GM12865 (cell line): ENCODE measurements at regions not wholly inside any gene's neighbourhood (a gene's known extent, or its start where the extent isn't known, plus 50 kb on each side); places are given as distances from the start of the nearest gene placed in this dataset.

Source experiments
- DNase-seq: peaks from one replicate; pipeline ENCODE4 v3.0.0; 2010; ENCODE audit warnings: low read depth
- H3K4me3 ChIP-seq: 2 replicates; pipeline ENCODE4 v1.5.1; 2011; ENCODE audit warnings: mild to moderate bottlenecking, low read depth, low read length, control low read depth
- CTCF ChIP-seq: IDR thresholded peaks from 2 replicates; pipeline ENCODE4 v1.5.1; 2011; ENCODE audit warnings: low read length, control low read depth, low read depth, inconsistent platforms; ENCODE audit not compliant: insufficient read depth; ENCODE audit errors: missing control alignments

- no peak overlapping the region for H3K4me3 ChIP-seq
- TF ChIP-seq CTCF = no peak
- no peak for DNase-seq
These were observed 1551.7 kb downstream of the MAT2B start for GRCh38 chr5:165057145-165057544.

DNA sequence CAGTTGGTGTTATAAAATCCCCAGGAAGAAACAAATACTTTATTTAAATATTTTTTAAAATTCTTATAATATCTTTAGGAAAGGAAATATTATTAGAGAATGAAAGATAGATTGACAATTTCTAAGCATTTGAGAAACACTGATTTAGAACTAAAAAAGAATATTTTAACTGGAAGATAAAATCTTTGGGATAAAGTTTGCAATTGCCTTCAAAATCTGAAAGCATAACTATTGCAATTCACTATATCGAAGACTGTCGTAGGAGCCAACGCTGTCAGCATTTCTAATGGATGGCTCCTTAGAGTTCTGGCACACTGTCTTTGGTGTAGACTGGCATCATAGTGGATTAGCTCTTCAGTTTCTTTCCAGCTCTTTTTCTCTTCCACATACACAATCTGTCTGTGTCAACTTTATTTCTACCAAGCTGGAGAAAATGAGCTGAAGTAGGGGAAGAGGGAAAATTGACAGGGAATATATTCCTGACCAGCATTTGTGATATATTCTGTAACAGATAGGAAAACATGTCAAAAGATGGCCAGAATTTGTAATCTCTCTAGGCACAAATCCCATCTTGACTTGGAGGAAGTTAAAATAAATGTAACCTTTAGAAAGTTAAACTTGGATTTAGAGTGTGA is 1561.4 kb downstream of the MAT2B start:
- no peak overlapping the region for H3K4me3 ChIP-seq
- DNase-seq = no peak
- TF ChIP-seq CTCF = no peak

DNA sequence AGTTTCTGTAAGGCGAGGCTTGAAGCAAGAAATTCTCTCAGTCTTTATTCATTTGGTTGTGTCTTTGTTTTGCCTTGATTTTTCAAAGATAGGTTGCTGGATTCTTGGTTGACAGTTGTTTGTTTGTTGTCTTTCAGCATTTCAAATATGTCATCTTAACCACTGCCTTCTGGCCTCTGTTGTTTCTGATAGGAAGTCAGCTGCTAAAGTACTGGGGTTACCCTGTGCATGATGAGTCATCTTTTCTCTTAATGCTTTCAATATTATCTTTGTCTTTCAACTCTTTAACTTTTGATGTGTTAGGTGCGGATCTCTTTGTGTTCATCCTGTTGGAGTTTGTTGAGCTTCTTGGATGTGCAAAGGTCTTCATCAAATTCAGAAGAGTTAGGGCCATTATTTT is 1571.3 kb downstream of the MAT2B start:
- no peak overlapping the region for H3K4me3 ChIP-seq
- DNase-seq = no peak
- no peak for TF ChIP-seq CTCF

DNA sequence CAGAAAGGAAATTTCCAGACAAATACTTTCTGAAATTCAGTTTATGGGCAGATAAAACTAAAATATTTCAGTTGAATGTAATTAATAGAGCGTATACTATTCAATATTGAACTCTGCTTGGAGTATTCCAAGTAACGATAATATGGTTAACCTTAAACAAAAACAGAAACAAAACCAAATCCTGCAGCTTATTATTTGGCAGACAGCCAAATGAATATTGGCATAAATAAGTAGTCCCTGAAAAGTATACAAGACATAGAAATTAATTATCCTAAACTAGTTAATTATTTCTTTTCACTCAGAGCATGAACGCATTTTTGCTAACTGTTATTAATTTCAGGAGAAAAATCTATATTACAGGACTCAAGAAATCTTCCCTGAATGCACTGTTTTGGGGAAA is 1574.0 kb downstream of the MAT2B start:
- H3K4me3 ChIP-seq = no peak overlapping the region
- TF ChIP-seq CTCF = no peak
- DNase-seq = no peak

GRCh38 chr5:165083394-165083793 is 1578.0 kb downstream of the MAT2B start:
- H3K4me3 ChIP-seq = no peak overlapping the region
- no peak for DNase-seq

DNA sequence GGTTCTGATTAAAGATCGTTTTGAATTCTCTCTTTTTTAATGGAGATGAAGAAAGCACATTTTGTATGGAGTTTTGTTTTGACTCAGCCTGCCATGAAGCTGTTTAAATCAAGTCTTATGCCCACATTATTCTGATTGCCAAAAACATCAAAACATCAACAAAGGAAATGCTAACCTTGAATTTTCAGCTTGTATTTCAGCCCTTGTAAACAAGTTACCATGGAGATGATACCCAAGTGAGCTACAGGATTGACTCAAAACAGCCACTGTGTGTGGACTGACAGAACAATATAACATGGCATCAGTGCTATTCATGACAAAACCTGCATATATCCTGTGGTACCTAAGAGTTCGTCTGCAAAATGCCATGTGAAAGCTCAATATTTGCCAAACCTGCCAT is 1581.0 kb downstream of the MAT2B start:
- TF ChIP-seq CTCF = no peak
- no peak overlapping the region for H3K4me3 ChIP-seq
- no peak for DNase-seq

More at GRCh38 chr5:165083394-165083793, 1578.0 kb downstream of the MAT2B start:
- TF ChIP-seq CTCF = no peak

DNA sequence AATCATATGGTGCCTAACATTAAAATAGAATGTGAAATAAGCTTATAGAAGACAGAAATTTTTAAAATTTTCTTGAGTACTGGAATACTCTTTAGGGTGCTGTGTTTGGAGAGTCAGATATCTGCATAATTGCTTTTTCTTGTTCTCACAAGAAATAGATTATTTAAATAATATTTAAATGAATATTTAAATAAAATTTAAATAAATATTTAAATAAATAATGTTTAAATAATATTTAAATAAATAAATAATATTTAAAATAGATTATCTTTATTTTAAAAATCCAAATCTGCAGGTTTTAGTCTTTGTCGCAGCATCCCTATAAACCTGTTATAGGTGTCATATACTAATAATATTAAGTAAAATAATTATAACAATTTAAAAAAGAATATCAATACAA is 1589.4 kb downstream of the MAT2B start:
- TF ChIP-seq CTCF = no peak
- H3K4me3 ChIP-seq = no peak overlapping the region
- DNase-seq = no peak
